ENCODE measurements at regions not wholly inside any gene's neighbourhood (a gene's known extent, or its start where the extent isn't known, plus 50 kb on each side); places are given as distances from the start of the nearest gene placed in this dataset.

DNA sequence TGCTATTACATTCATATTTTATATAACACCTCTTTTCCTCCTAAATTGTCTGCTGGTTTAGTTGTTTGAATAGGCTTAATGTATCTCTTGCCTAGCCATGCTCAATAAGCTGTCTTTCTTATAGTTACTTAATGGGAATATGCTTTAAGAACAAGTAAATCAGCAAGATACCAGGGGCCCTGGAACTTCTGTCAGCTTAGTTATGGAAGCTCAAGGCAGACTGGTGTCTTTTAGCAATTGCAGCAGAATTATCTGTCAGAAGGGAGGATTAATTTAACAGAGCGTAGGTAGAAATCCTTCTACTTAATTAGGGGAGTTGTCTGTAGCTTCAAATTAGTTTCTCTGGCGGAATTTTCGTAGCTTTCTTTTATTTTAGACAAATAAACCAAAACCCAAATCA is 94.9 kb downstream of the C11orf91 start:
- TF ChIP-seq POLR2AphosphoS5 (IDR thresholded peaks at IDR 0.05), result no peak
- TF ChIP-seq, protein P1, sequence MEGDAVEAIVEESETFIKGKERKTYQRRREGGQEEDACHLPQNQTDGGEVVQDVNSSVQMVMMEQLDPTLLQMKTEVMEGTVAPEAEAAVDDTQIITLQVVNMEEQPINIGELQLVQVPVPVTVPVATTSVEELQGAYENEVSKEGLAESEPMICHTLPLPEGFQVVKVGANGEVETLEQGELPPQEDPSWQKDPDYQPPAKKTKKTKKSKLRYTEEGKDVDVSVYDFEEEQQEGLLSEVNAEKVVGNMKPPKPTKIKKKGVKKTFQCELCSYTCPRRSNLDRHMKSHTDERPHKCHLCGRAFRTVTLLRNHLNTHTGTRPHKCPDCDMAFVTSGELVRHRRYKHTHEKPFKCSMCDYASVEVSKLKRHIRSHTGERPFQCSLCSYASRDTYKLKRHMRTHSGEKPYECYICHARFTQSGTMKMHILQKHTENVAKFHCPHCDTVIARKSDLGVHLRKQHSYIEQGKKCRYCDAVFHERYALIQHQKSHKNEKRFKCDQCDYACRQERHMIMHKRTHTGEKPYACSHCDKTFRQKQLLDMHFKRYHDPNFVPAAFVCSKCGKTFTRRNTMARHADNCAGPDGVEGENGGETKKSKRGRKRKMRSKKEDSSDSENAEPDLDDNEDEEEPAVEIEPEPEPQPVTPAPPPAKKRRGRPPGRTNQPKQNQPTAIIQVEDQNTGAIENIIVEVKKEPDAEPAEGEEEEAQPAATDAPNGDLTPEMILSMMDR (IDR thresholded peaks at IDR 0.05 in 8 of 11, conservative IDR thresholded peaks at IDR 0.05 in 3 of 11), result no peak
- TF ChIP-seq POLR2A (IDR thresholded peaks at IDR 0.05), result no peak

All from spleen (tissue), 7 donors.